HL-60 (cell line): ENCODE measurements at regions not wholly inside any gene's neighbourhood (a gene's known extent, or its start where the extent isn't known, plus 50 kb on each side); places are given as distances from the start of the nearest gene placed in this dataset.

Experiments
- GABPA ChIP-seq: IDR thresholded peaks from 2 replicates; pipeline ENCODE4 v1.6.1; 2012; ENCODE audit warnings: low read depth
- TF ChIP-seq, protein P1 (sequence below): IDR thresholded peaks from one replicate; pipeline ENCODE4 v1.5.1; 2011; ENCODE audit warnings: low read length, control low read depth, inconsistent platforms; ENCODE audit not compliant: insufficient read depth
- TF ChIP-seq, protein P2 (sequence below): IDR thresholded peaks from 2 replicates; pipeline ENCODE4 v1.6.1; 2012; ENCODE audit warnings: low read depth; ENCODE audit not compliant: insufficient replicate concordance

DNA sequence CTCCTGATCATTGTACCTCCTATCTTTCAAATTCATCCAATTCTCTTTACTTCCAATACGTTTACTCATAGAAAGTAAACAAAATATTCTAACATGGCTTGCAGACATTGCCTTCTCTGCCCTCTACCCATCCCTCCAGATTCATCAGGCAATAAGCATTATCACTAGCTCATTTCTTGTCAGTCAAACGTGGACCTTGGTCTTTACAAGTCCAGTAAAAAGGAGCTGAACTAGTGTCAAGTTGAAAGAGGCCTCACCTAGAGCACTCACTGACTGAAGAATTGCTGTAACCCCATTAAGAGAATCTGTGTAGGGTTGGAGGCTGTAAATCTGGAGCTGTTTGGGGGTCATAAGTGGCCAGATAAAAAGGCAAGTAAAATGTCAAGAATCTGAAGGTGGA, 435.0 kb upstream of the CCDC179 start:
- TF ChIP-seq, protein P1, sequence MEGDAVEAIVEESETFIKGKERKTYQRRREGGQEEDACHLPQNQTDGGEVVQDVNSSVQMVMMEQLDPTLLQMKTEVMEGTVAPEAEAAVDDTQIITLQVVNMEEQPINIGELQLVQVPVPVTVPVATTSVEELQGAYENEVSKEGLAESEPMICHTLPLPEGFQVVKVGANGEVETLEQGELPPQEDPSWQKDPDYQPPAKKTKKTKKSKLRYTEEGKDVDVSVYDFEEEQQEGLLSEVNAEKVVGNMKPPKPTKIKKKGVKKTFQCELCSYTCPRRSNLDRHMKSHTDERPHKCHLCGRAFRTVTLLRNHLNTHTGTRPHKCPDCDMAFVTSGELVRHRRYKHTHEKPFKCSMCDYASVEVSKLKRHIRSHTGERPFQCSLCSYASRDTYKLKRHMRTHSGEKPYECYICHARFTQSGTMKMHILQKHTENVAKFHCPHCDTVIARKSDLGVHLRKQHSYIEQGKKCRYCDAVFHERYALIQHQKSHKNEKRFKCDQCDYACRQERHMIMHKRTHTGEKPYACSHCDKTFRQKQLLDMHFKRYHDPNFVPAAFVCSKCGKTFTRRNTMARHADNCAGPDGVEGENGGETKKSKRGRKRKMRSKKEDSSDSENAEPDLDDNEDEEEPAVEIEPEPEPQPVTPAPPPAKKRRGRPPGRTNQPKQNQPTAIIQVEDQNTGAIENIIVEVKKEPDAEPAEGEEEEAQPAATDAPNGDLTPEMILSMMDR, result no peak
- TF ChIP-seq GABPA, result no peak
- TF ChIP-seq, protein P2, sequence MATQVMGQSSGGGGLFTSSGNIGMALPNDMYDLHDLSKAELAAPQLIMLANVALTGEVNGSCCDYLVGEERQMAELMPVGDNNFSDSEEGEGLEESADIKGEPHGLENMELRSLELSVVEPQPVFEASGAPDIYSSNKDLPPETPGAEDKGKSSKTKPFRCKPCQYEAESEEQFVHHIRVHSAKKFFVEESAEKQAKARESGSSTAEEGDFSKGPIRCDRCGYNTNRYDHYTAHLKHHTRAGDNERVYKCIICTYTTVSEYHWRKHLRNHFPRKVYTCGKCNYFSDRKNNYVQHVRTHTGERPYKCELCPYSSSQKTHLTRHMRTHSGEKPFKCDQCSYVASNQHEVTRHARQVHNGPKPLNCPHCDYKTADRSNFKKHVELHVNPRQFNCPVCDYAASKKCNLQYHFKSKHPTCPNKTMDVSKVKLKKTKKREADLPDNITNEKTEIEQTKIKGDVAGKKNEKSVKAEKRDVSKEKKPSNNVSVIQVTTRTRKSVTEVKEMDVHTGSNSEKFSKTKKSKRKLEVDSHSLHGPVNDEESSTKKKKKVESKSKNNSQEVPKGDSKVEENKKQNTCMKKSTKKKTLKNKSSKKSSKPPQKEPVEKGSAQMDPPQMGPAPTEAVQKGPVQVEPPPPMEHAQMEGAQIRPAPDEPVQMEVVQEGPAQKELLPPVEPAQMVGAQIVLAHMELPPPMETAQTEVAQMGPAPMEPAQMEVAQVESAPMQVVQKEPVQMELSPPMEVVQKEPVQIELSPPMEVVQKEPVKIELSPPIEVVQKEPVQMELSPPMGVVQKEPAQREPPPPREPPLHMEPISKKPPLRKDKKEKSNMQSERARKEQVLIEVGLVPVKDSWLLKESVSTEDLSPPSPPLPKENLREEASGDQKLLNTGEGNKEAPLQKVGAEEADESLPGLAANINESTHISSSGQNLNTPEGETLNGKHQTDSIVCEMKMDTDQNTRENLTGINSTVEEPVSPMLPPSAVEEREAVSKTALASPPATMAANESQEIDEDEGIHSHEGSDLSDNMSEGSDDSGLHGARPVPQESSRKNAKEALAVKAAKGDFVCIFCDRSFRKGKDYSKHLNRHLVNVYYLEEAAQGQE, result no peak
